SU-DHL-6 (cell line): ENCODE measurements at regions not wholly inside any gene's neighbourhood (a gene's known extent, or its start where the extent isn't known, plus 50 kb on each side); places are given as distances from the start of the nearest gene placed in this dataset.

Source experiments
- H2AFZ ChIP-seq: fragments of 200-600 bp; sonication (generic); 2 replicates; pipeline ENCODE4 v1.6.1; 2014; ENCODE audit warnings: low read depth, mild to moderate bottlenecking, moderate library complexity, mixed read lengths, antibody characterized with exemption, low read length; ENCODE audit not compliant: severe bottlenecking
- H3F3A ChIP-seq: fragments of 200-600 bp; shearing (Covaris generic); 2 replicates; pipeline ENCODE4 v1.6.0; 2016; ENCODE audit warnings: antibody characterized with exemption, mild to moderate bottlenecking; ENCODE audit not compliant: insufficient read depth
- H3K27ac ChIP-seq: fragments of 200-600 bp; sonication (generic); 2 replicates; pipeline ENCODE4 v1.5.1; 2016; ENCODE audit warnings: low read depth, mild to moderate bottlenecking, low read length, moderate library complexity, mixed read lengths
- H3K27me3 ChIP-seq: fragments of 200-600 bp; sonication (generic), shearing (Covaris generic); 2 replicates; pipeline ENCODE4 v1.6.0; 2014; ENCODE audit warnings: mild to moderate bottlenecking, low read length
- H3K36me3 ChIP-seq: fragments of 200-600 bp; sonication (generic); 2 replicates; pipeline ENCODE4 v1.6.1; 2014; ENCODE audit warnings: mild to moderate bottlenecking, low read length, mixed read lengths
- H3K4me2 ChIP-seq: fragments of 300-600, 200-600 bp; shearing (Covaris generic), sonication (generic); 2 replicates; pipeline ENCODE4 v1.6.0; 2014; ENCODE audit warnings: low read length, low read depth, mild to moderate bottlenecking; ENCODE audit not compliant: poor library complexity, severe bottlenecking
- H3K4me3 ChIP-seq: fragments of 200-600 bp; sonication (generic); 2 replicates; pipeline ENCODE4 v1.5.1; 2014; ENCODE audit warnings: antibody characterized with exemption, low read length, mild to moderate bottlenecking, mixed read lengths; ENCODE audit not compliant: insufficient read depth, poor library complexity, severe bottlenecking
- H3K79me2 ChIP-seq: fragments of 200-600 bp; sonication (generic); 2 replicates; pipeline ENCODE4 v1.6.1; 2014; ENCODE audit warnings: mild to moderate bottlenecking, low read length, moderate library complexity; ENCODE audit not compliant: insufficient read depth
- H3K9ac ChIP-seq: fragments of 200-600 bp; sonication (generic); 2 replicates; pipeline ENCODE4 v1.7.0; 2014; ENCODE audit warnings: mild to moderate bottlenecking, low read length
- H3K9me2 ChIP-seq: fragments of 200-600 bp; sonication (generic); replicated peaks from 2 replicates; pipeline ENCODE4 v1.6.1; 2014; ENCODE audit warnings: low read length; ENCODE audit not compliant: insufficient read depth
- H3K9me3 ChIP-seq: fragments of 200-600 bp; sonication (generic); 2 replicates; pipeline ENCODE4 v1.6.1; 2014; ENCODE audit warnings: low read length, mixed read lengths; ENCODE audit not compliant: insufficient read depth
- H4K20me1 ChIP-seq: fragments of 200-600 bp; sonication (generic); 2 replicates; pipeline ENCODE4 v1.6.1; 2014; ENCODE audit warnings: low read depth, mild to moderate bottlenecking, antibody characterized with exemption, low read length, moderate library complexity, mixed read lengths
- EZH2phosphoT487 ChIP-seq: fragments of 200-600 bp; sonication (generic), shearing (Covaris generic); conservative IDR thresholded peaks from 2 replicates; pipeline ENCODE4 v1.6.1; 2018; ENCODE audit warnings: mild to moderate bottlenecking, antibody characterized with exemption, low read length, moderate library complexity, mixed read lengths
- TF ChIP-seq, protein P1 (sequence below): fragments of 200-600 bp; sonication (generic); IDR thresholded peaks from one replicate; pipeline ENCODE4 v1.5.1; 2017; ENCODE audit warnings: antibody characterized with exemption, mild to moderate bottlenecking, low read length, moderate library complexity; ENCODE audit not compliant: insufficient read depth, poor library complexity, severe bottlenecking

DNA sequence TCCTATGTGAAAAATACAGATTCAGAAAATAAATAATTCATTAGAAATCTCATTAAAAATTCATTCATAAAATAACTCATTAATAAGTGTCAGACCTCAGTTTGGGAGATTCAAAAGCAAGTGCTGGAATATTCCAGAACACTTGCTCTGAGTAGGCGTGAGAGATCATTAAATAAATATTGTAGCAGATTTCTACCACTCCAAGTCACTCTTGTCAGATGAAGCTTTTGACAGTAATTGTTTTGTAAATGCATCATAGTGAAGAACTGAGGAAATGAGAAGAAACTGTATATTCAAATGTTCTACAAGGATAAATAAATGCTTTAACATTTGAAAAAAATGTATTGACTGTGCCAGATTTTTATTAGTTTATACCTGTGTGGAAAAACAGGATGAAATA is 1228.1 kb downstream of the SLITRK1 start:
- no peak for TF ChIP-seq EZH2phosphoT487
- TF ChIP-seq, protein P1, sequence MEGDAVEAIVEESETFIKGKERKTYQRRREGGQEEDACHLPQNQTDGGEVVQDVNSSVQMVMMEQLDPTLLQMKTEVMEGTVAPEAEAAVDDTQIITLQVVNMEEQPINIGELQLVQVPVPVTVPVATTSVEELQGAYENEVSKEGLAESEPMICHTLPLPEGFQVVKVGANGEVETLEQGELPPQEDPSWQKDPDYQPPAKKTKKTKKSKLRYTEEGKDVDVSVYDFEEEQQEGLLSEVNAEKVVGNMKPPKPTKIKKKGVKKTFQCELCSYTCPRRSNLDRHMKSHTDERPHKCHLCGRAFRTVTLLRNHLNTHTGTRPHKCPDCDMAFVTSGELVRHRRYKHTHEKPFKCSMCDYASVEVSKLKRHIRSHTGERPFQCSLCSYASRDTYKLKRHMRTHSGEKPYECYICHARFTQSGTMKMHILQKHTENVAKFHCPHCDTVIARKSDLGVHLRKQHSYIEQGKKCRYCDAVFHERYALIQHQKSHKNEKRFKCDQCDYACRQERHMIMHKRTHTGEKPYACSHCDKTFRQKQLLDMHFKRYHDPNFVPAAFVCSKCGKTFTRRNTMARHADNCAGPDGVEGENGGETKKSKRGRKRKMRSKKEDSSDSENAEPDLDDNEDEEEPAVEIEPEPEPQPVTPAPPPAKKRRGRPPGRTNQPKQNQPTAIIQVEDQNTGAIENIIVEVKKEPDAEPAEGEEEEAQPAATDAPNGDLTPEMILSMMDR = no peak
- H3K79me2 ChIP-seq = no peaks in the 10 kb centered on the region
- no peaks in the 10 kb centered on the region for H3K36me3 ChIP-seq
- no peaks in the 10 kb centered on the region for H3K9me2 ChIP-seq
- no peaks in the 10 kb centered on the region for H4K20me1 ChIP-seq
- H3K9ac ChIP-seq = no peak overlapping the region
- no peaks in the 10 kb centered on the region for H3K27me3 ChIP-seq
- H3K9me3 ChIP-seq = no peaks in the 10 kb centered on the region
- no peaks in the 10 kb centered on the region for H3F3A ChIP-seq
- H3K4me3 ChIP-seq = no peak overlapping the region
- no peak overlapping the region for H3K4me2 ChIP-seq
- H3K27ac ChIP-seq = no peak overlapping the region
- H2AFZ ChIP-seq = no peak overlapping the region

DNA sequence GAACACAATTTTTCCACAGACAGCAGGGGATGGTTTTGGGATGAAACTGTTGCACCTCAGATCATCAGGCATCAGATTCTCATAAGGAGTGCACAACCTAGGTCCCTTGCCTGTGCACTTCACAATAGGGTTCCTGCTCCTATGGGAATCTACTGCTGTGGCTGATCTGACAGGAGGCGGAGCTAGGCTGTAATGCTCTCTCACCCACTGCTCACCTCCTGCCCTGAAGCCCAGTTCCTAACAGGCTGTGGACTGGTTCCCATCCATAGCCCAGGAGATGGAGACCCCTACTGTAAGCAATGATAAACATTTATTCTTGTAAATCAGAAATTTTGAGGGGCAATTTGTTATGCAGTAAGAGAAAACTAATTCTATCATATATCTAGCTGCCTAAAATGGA is 1234.7 kb downstream of the SLITRK1 start:
- H3K9me2 ChIP-seq = no peaks in the 10 kb centered on the region
- no peaks in the 10 kb centered on the region for H3K9me3 ChIP-seq
- no peak for TF ChIP-seq EZH2phosphoT487
- TF ChIP-seq, protein P1 = no peak
- H2AFZ ChIP-seq = no peak overlapping the region
- no peak overlapping the region for H3K4me2 ChIP-seq
- H3K27me3 ChIP-seq = no peaks in the 10 kb centered on the region
- no peak overlapping the region for H3K4me3 ChIP-seq
- H3F3A ChIP-seq = no peaks in the 10 kb centered on the region
- no peak overlapping the region for H3K9ac ChIP-seq
- no peak overlapping the region for H3K27ac ChIP-seq
- H3K36me3 ChIP-seq = no peaks in the 10 kb centered on the region
- H3K79me2 ChIP-seq = no peaks in the 10 kb centered on the region
- H4K20me1 ChIP-seq = no peaks in the 10 kb centered on the region

DNA sequence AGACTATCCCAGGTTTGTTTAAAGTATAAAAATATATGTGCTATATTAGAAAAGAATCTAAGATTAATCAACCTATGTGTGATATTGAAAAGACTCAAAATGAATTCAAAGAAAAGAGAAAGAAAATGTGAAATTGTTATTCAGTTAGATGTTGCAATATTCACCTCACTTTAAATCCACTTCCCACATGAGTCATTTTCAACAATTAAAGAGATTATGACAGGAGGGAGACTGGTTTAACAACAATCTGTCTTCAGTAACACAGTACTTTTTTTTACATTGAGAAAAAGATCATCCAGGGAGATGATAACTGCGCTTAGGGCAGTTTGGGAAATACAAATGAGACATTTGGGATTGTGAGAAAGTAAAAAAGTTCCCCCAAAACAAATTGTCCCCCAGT is 1246.2 kb downstream of the SLITRK1 start:
- Histone ChIP-seq H4K20me1 (no peaks in the 10 kb centered on the region), H3K9me3 (no peaks in the 10 kb centered on the region), H3K27ac (no peak overlapping the region), H3K4me2 (no peak overlapping the region), H3K79me2 (no peaks in the 10 kb centered on the region), H3K27me3 (no peaks in the 10 kb centered on the region), H3K4me3 (no peak overlapping the region), H3K9ac (no peak overlapping the region), H3K9me2 (no peaks in the 10 kb centered on the region), H2AFZ (no peak overlapping the region), H3K36me3 (no peaks in the 10 kb centered on the region), H3F3A (no peaks in the 10 kb centered on the region)
- no peak for TF ChIP-seq EZH2phosphoT487
- TF ChIP-seq, protein P1 = no peak

DNA sequence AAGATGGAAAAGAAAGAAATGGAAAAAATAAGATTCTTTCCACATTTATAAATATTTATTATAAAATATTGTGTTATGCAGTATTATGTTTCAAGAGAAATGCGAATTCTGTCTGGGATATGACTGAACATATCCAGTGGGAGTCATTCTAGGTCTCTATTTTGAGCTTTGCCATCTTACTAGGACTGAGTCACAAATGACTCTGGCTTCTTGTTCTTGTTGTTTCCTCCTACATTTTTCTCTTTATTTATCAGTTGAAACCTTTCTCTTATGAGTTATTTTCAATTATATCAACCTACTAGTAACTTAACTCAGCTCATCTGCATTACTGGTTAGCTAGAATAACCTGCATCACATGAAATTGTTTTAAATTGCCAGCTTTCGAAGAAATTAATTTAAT is 1247.3 kb downstream of the SLITRK1 start:
- no peaks in the 10 kb centered on the region for H3F3A ChIP-seq
- H3K79me2 ChIP-seq = no peaks in the 10 kb centered on the region
- H3K9ac ChIP-seq = no peak overlapping the region
- H3K27ac ChIP-seq = no peak overlapping the region
- no peaks in the 10 kb centered on the region for H4K20me1 ChIP-seq
- H3K27me3 ChIP-seq = no peaks in the 10 kb centered on the region
- no peak overlapping the region for H3K4me2 ChIP-seq
- no peak for TF ChIP-seq EZH2phosphoT487
- TF ChIP-seq, protein P1 = no peak
- no peaks in the 10 kb centered on the region for H3K9me2 ChIP-seq
- no peak overlapping the region for H3K4me3 ChIP-seq
- no peak overlapping the region for H2AFZ ChIP-seq
- H3K9me3 ChIP-seq = no peaks in the 10 kb centered on the region
- no peaks in the 10 kb centered on the region for H3K36me3 ChIP-seq
